Skeletal muscle cell (primary cell): ENCODE measurements at regions not wholly inside any gene's neighbourhood (a gene's known extent, or its start where the extent isn't known, plus 50 kb on each side); places are given as distances from the start of the nearest gene placed in this dataset.

ENCODE experiments used
- DNase-seq: peaks from one replicate; pipeline ENCODE4 v3.0.0-alpha.2; 2010; ENCODE audit warnings: low read depth
- H3K4me3 ChIP-seq: 2 replicates; pipeline ENCODE4 v1.5.1; 2011; ENCODE audit warnings: low read depth, mild to moderate bottlenecking, control low read depth, low read length, moderate library complexity

GRCh38 chr22:48254311-48254873 is 1491.9 kb downstream of the TBC1D22A start:
- no peak overlapping the region for H3K4me3 ChIP-seq
- no peak for DNase-seq

GRCh38 chr22:48253573-48253972 is 1491.1 kb downstream of the TBC1D22A start:
- H3K4me3 ChIP-seq = no peak overlapping the region
- no peak for DNase-seq

GRCh38 chr22:48253136-48253535 is 1490.7 kb downstream of the TBC1D22A start:
- DNase-seq = no peak
- no peak overlapping the region for H3K4me3 ChIP-seq

GRCh38 chr22:48251629-48252028 is 1489.2 kb downstream of the TBC1D22A start:
- DNase-seq = no peak
- H3K4me3 ChIP-seq = no peak overlapping the region

- H3K4me3 ChIP-seq = no peak overlapping the region
- no peak for DNase-seq
Observed at GRCh38 chr22:48250937-48251530, 1488.6 kb downstream of the TBC1D22A start.

- no peak for DNase-seq
- H3K4me3 ChIP-seq = no peak overlapping the region
Observed at GRCh38 chr22:48250286-48250895, 1487.9 kb downstream of the TBC1D22A start.

- DNase-seq = no peak
- no peak overlapping the region for H3K4me3 ChIP-seq
Observed at GRCh38 chr22:48249713-48250268, 1487.3 kb downstream of the TBC1D22A start.

GRCh38 chr22:48248901-48249455 is 1486.5 kb downstream of the TBC1D22A start:
- no peak overlapping the region for H3K4me3 ChIP-seq
- no peak for DNase-seq

- no peak overlapping the region for H3K4me3 ChIP-seq
- DNase-seq = no peak
Observed at GRCh38 chr22:48247829-48248228, 1485.4 kb downstream of the TBC1D22A start.

GRCh38 chr22:48245196-48245485 is 1482.7 kb downstream of the TBC1D22A start:
- DNase-seq = no peak
- H3K4me3 ChIP-seq = no peak overlapping the region

GRCh38 chr22:48244388-48245195 is 1482.1 kb downstream of the TBC1D22A start:
- H3K4me3 ChIP-seq = no peak overlapping the region

GRCh38 chr22:48242461-48242864 is 1480.0 kb downstream of the TBC1D22A start:
- no peak overlapping the region for H3K4me3 ChIP-seq
- no peak for DNase-seq

More at GRCh38 chr22:48244388-48245195, 1482.1 kb downstream of the TBC1D22A start:
- no peak for DNase-seq

GRCh38 chr22:48241658-48242057 is 1479.2 kb downstream of the TBC1D22A start:
- DNase-seq = no peak
- H3K4me3 ChIP-seq = no peak overlapping the region

GRCh38 chr22:48240935-48241230 is 1478.4 kb downstream of the TBC1D22A start:
- no peak overlapping the region for H3K4me3 ChIP-seq
- no peak for DNase-seq

- no peak overlapping the region for H3K4me3 ChIP-seq
- no peak for DNase-seq
Observed at GRCh38 chr22:48240148-48240934, 1477.9 kb downstream of the TBC1D22A start.

- H3K4me3 ChIP-seq = no peak overlapping the region
- DNase-seq = no peak
Observed at GRCh38 chr22:48239461-48240147, 1477.2 kb downstream of the TBC1D22A start.

- H3K4me3 ChIP-seq = no peak overlapping the region
- no peak for DNase-seq
Observed at GRCh38 chr22:48238966-48239365, 1476.5 kb downstream of the TBC1D22A start.

GRCh38 chr22:48238284-48238915 is 1476.0 kb downstream of the TBC1D22A start:
- no peak for DNase-seq
- no peak overlapping the region for H3K4me3 ChIP-seq
